SIG-M5 treated with dmso at 0.1 percent for 504 hours (cell line): ENCODE measurements at regions not wholly inside any gene's neighbourhood (a gene's known extent, or its start where the extent isn't known, plus 50 kb on each side); places are given as distances from the start of the nearest gene placed in this dataset.
"Not testable (repeated sequence)": the region's sequence is repeated elsewhere in the genome, so short reads cannot be mapped to it uniquely, and the experiment has no call there.

ENCODE experiments used
- DNase-seq: peaks from one replicate; lab custom pipeline; 2025; ENCODE audit not compliant: unreplicated experiment; lab: John Stamatoyannopoulos, UW

DNA sequence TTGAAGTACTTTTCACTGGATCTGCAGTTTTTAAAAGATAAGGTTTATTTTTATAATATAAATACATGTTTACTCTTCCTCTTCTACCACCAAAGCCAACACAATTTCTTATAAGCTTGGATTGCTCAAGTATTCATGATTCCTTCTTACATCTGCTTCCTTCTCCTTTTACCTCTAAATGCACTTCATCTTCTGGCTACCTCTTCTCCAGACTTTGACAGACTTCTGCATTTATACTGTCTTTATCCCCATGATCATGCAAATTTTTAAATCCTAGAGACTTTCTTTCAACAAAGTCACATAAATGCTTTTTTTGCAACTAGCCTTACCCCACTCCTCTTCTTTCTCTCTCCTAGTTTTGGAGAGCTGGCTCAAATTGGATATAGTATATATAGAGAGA is 142.9 kb downstream of the TFAP2B start:
- DNase-seq: no peak

DNA sequence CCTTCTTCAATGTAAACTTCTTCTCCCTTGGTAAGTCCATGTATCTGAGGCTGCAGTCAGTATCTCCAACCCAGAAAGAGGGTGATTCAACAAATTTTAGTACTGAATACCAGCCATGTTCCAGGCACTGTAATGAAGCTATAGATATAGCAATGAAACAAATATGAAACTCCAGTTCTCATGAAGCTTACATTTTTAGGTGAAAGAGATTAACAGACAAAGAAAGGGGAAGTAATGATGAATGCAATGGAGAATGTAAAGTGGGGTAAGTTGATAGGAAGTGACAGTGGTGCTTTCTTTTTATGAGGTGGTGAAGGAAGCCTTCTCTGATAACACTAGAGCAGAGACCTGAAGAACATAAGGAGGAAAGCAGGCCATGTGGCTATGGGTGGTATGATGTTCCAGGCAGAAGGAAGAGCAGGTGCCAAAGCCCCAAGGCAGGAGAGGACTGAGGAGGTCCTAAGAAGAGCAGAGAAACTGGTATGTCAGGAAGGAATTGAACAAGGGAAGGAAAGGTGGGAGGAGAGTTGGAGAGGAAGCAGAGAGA is 143.6 kb downstream of the TFAP2B start:
- DNase-seq: no peak

DNA sequence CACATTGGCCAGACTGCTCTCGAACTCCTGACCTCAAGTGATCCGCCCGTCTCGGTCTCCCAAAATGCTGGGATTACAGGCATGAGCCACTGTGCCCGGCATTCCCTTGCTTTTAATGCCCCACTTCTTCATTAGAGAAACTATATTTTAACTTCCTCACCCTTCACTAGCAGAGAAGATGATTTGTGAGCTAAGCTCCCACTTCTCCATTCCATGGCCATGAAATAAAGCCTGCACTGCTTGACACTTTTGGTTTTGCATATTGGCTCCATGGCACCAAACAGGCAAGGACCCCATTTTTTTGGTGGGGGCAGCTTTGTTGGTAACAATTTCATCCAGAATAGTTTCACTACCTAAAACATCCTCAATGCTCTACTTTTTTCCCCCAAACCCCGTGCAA is 145.3 kb downstream of the TFAP2B start:
- no peak for DNase-seq

DNA sequence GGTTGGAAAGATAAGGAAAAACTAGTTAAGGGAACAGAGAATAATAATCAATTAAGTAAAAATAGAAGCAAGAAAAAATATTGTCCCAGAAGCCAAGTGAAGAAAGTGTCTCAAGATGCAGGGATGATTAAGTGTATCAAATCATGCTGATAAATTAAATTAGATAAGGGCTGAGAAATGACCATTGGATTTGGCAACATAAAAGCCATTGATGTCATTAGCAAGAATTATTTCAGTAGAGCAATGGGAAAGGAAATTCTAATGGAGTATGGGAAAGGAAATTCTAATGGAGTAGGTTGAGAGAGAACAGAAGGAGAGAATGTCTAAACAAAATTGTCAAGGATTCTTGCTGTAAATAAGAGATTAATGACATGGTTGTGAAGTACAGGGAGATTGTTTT is 146.8 kb downstream of the TFAP2B start:
- no peak for DNase-seq

DNA sequence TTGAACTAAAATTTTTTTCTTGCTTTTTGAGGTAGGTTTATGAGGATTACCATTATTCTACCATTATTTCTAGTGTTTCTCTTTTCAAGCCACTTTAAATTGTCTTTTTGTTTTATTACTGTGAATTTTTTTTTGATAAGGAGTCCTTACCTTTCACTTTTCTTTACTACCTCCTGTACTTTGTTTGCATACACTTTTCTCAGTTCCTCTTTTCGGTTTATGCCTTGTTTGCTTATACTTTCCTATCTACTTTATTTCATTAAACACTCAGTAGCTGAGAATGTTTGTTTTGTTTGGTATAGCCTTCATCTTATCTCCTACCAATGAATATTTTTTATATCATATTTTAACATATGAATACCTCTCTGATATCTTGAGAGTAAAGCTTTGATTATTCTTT is 147.9 kb downstream of the TFAP2B start:
- no peak for DNase-seq

DNA sequence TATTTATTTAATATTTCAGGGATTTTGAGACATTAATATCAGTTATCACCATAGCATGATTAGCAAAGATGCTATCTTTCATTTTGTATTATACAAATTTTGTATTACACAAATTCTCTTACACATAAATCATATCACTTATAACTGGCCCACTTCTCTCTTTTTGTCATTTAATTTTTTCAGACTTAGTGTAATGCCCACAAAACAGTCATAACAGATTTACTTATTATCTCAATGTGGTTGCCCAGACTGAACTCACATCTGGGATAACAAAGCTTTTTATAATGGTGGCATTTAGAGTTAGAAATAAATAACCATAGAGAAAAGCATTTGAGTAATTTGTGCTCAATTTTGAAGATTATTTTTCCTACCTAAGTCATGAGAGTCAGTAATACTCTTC is 148.3 kb downstream of the TFAP2B start:
- DNase-seq: no peak

DNA sequence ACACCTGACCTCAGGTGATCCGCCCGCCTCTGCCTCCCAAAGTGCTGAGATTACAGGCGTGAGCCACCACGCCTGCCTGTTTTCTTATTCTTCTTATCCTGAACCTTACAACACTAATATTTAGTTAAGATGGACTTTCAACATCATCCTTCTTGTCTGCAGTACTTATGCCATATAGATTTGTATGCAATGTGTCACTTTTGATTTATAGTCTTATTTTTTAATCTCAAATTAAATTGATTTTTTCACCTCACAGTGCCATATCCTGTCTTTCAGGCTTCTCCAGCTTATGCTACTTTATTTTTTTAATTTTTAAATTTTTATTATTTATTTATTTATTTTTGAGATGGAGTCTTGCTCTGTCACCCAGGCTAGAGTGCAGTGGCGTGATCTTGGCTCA is 149.6 kb downstream of the TFAP2B start:
- DNase-seq: not testable (repeated sequence)

DNA sequence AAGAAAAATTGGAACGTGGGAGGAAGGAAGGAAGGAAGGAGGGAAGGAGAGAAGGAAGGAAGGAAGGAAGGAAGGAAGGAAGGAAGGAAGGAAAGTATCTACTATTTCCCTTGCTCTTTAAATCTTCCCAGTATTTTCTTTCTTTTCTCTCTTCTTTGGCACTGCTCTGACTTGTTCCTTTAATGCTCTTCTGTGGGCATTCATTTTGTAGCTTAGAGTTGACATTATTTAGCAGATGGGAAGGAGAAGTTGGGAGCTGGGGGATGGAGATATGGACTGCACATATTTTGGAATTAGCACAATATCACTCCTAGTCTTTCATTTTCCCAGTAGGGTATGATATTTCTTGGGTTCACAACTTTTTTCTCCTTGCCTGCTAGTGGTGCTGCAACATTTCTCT is 152.2 kb downstream of the TFAP2B start:
- DNase-seq: no peak

DNA sequence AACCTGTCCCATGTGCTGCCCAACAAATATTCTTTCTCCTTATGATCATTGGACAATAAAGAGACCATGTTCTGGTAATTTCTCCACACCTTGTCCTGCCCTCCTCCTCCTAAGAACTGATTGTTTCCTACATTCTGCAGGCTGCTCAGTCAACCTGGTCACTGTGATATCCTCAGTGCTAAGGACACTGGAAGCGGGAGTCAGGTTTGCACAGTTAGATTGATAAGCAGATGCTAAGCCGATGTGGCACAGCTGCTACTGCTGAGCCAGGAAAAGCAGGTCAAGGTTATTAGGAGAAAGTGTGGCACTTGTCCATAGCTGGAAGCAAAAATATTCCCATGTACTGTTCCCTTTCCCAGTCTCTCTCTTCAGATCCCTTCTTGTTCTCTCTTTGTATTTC is 154.8 kb downstream of the TFAP2B start:
- DNase-seq: no peak

DNA sequence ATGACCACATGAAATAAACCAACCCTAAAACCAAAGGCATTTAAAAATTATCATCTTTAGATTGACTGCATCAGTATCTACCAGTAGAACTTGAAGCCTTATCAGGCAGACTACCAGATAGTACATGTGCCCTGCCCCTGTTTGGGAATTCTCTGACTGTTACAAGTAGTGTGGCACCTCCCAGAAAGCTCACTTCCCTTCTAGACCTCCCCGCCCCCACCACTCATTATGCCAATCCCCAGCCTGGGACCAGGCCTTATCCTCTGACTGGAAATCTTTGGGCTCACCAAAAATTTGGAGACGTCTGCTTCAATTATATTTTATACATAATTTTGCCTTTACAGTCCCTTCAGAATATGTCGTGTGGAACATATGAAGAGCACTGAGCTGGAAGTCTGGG is 155.6 kb downstream of the TFAP2B start:
- DNase-seq: no peak

DNA sequence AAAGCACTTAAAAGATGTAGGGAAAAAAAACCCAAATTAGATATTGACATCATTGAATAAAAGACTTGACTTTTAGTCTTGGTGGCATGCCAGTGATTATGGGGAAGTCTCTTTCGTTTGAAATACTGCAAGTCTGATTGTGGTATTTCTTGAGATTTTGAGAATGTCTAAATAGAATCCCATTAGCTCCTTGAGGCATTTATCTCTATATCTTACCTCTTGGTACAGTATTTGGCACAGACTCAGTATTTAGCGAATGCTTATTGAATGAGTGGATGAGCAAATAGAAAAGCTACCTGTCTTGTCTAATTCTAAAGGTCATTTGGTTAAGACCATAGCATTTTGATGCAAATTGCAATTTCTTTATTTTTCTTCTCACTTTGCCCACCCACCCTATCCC is 156.5 kb downstream of the TFAP2B start:
- DNase-seq: no peak

DNA sequence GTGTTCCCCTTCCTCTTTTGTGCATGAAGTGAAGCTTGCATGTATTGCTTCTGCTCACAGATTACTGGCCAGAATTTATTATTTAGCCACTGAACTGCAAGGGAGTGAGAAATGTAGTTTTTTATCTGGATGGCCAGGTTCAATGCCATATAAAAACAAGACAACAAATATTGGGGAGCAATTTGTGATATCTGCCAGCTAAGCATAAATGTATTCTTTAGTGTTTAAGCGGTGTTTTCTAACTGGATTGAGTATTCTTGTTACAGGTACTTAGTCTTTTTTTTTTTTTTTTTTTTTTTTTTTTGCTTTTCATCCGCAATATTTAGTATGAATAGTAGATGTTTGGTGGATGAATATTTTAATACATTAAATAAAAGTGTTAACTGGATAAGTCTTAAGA is 158.2 kb downstream of the TFAP2B start:
- no peak for DNase-seq

DNA sequence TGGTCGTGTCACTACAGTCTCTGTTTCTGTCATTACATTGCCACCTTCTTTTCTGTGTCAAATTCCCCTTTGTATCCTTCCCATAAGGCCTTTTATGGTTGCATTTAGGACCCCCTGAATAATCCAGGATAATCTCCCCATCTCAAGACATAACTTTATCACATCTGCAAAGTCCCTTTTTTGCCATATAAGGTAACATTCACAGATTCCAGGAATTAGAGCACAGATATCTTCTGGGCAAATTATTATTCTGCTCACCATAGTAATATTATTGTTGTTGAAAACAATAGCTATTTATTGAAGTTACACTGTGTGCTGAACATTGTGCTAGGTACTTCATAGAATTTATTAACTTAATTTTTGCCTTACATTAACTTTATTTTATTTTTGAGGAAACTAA is 159.1 kb downstream of the TFAP2B start:
- DNase-seq: no peak

DNA sequence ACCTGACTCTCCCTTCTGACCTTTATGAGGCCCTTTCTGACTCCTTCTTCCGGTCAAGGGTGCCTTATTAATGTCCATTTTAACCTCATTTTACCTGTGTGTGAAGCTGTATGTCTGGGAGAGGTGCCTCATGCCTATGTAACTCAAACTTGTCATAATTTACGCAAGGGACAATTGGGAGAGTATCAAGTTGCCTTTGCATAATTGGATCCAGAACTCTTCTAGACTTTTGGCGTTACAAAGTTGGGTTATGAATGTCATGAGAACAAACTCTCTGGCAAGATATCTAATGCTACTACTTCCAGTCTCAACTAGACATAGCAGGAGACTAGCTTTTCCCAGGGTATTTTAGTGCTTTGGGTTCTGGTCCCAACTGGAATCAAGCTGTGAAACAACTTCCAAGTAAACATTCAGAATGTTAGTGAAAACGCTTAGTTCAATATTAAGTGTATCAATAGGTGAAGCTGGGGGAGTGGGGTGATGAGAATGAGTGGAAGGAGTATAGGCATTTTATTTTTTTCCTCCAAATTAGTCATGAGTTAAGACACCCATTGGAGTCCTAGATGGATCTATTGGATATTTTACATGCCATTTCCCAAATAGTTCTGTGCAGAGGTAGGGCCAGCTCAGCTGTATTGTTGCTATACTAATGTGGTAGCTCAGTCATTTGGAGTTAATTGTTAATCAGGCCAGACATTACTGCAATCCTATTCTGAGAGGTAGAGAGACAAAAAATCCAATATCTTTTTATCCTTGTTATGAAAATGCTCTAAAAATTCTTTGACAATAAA is 159.9 kb downstream of the TFAP2B start:
- no peak for DNase-seq

DNA sequence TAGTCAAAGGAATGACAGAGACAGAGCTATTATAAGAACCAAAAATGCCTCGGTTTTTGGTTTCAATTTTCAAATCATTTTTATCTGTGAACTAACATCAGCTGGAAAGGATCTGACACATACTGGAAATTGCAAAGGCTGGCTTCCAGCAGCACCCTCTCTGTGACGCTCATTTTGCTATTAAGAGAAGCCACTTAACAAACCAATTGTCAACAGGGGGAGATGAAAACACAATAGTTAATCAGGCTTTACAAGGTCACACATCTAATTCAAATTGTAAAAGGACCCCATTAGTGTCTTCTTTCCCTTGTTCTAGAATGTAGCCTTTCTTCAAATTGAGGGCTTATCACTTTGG is 160.5 kb downstream of the TFAP2B start:
- DNase-seq: no peak

DNA sequence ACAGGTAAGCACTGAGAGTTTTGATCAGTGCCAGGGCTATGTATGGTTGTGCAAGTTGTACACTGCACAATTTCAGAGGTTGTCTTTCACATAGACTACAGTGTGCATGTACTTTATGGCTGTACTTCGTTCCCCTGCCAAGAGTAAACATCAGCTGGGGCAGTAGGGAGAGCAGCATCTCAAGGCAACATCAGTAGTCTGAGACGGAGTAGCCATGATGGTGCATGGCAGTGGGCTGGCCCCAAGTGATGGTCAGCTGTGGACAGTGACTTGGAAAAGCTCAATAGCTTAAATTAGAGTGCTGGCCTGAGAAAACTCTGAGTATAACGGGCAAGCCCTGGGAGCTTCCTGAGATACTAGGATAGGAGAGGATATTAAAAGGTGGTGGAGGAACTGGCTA is 165.5 kb downstream of the TFAP2B start:
- no peak for DNase-seq

DNA sequence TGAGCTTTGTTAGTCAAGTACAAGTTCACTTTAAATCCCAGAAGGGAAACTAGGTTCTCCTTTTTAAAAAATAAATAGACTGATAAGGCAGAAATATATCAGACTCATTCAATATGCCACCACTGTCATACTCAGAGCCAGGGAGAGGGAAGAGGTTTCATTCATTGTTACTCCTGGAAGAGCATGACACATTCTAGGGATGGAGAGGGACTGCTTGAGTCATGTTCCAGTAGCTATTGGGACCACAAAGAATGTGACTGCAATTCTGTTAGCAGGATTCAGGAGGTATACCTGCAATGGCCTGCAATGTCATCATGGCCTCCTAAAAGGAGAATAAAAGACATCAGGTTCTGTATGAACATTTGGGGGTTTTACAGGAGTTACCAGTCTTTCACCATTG is 167.6 kb downstream of the TFAP2B start:
- DNase-seq: no peak

DNA sequence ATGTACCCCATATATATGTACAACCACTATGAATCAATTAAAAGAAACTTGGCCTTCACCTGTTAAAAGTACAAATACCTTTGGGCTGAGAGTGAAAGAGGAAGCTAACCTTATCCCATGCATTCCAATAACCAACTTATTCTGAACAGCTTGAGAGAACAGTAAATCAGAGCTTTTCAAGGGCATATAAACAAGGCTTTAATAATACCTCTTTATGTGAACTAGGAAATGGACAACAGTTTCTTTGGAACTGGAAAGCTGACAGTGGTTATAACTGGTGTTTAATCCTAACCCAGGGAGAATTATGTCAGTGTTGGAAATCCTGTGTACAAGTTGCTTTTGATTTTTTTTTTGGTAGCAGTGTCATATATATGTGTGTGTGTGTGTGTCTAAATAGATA is 170.5 kb downstream of the TFAP2B start:
- DNase-seq: no peak

DNA sequence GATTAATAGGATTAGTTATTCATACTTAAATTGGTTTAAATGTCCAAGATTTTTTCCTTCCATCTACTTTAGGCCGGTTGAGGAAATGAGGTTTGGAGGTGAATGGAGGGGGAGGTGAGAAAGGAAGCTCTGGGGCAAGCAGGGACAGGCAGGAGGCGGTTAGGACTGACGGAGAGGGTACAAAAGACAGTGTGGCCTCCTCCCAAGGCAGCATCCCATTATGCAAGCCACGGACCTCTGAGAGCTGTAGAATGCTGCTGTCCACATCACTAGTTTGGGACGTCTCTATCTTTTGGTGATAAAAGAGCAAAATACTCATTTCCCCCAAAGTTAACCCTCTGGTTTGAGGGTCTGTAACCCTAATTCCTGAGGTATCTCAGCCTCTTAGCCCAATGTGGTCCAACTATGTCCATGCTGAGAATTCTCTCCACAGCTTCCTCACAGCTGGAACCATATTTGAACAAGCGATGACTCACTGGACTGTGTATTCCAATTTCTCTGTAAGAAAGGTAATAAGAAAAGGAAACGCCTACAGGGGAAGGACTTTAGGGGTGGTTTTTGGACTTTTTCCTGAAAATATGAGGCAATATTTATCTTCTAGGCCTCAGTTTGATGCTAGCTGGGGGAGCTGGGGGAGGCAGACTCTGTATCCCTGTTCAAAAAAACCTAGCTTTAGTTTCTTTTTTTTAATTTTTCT is 172.2 kb downstream of the TFAP2B start:
- DNase-seq: no peak

DNA sequence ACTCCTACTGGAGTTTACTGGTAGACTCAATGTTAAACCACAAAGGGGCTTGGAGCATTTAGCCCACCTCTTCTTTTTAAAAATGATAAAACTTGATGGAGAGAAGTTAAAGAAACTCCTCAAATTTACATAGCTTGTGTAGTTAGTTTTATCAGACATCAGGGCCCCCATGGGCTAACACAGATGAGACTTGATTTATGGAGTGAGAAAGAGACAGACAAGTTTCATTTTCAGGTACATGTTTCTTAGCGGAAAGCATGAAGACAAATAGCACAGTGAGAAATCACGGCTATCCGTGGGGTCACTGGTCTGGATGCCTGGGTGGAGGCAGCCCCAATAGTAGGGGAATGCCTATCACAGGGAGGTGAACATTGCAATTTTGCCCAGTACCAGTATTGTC is 173.6 kb downstream of the TFAP2B start:
- DNase-seq: no peak

DNA sequence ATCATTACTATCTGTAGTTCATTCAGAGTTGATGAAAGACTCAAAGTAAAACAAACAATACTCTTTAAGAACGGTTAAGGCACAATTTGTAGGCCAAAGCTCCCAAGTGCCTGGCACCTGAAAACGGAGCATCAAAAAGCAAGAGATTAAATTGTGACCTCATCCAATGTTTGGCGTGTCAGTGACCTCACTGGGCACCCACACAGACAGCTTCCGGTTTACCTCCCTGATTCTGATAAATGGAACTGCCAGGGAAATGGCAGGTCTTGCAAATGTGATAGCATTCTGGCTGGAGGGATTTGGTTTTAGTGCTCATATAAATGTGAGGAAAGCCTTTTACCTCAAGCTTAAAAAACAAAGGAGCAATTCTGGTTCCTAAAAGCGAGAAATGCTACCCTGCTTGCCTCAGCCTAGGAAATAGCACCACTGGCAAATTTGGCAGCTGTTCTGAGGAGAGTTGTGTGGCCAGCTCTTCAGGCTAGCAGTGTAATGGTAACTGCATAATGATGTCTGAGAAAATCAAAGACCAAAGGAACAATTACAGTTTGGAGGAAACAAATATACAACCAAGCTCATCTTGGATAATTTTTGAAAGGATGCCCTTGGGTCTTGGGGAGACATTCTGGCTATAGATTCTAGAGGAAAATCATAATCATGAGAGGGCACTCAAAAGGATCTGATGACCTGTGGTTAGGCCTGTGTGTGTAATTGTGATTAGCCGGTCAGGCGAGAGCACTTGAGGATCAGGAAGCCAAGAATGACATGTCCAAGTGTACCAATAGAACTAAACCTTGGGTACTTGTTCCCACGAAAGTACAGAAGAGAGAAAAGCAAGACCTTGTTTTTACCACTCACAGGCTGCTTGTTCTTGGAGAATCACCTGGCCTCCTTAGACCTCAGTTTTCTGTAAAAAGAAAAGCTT is 174.3 kb downstream of the TFAP2B start:
- DNase-seq: no peak
